Hematopoietic multipotent progenitor cell treated with erythropoietin and hydrocortisone succinate and interleukin-3 and kit ligand, for 15 days (in vitro differentiated cells): ENCODE measurements at regions not wholly inside any gene's neighbourhood (a gene's known extent, or its start where the extent isn't known, plus 50 kb on each side); places are given as distances from the start of the nearest gene placed in this dataset.

Source experiments
- DNase-seq: peaks from one replicate; pipeline ENCODE4 v3.0.0-alpha.2; 2015; ENCODE audit warnings: low spot score

GRCh38 chr11:25970726-25971508 lies 361.0 kb upstream of the ANO3 start:
- DNase-seq = no peak

GRCh38 chr11:25980091-25980490 lies 351.8 kb upstream of the ANO3 start:
- no peak for DNase-seq

DNA sequence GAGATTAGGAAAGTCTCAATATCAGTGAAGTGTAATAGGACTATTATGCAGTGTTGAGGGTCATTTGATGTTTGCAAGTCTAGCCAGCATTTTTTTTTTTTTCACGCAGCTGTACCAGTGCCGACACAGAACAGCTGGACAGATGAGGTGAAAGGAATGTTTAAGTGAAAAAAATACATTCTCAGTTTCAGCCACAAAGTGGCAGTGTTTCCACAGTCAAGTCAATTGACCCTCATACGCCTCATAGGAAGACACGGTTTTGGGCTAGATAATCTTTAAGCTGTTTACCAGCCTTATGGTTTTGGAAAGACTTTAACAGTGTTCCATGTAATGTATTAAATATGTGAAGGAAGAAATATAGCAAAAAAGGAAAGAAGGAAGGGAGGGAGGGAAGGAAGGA lies 349.9 kb upstream of the ANO3 start:
- no peak for DNase-seq

GRCh38 chr11:25983280-25983679 lies 348.6 kb upstream of the ANO3 start:
- DNase-seq = no peak

DNA sequence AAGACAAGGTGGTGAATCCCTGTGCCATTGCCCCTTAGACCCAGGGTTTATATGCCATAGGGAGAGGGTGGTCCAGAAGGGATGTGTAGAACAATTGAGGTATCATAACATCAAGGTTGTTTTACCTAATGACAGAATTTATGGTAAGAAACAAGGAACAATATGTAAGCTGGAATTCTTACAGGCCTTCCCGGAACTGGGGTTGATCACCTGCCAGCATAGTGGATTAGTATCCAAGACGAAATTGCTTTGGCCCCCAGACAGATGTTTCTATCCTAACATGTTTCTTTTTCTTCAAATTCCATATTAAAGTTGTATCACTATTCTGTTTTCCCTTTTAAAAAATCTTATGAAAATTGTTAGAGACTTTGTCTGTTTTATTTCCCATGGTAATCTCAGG lies 343.8 kb upstream of the ANO3 start:
- no peak for DNase-seq

GRCh38 chr11:25990406-25990805 lies 341.5 kb upstream of the ANO3 start:
- no peak for DNase-seq

- no peak for DNase-seq
These were observed 340.5 kb upstream of the ANO3 start for GRCh38 chr11:25991476-25991875.

DNA sequence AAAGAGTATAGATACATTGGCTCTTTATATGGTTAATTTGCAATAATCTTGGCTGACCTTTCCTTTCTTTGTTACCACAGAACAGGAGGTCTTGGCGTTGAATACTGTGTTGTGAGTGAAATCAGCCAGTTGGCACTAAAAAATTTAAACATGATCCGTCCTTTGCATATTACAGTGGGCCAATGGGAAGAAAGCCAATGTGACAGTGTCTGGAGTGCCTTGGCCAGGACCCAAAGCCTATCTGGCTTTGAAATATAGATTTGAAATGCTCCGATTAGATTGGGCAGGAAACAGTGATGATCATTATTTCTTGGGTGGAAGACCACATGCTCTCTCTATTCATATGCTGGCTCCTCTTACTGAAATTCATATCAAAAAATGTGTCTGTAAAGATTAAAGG lies 339.6 kb upstream of the ANO3 start:
- DNase-seq = no peak

GRCh38 chr11:25993016-25993415 lies 338.9 kb upstream of the ANO3 start:
- no peak for DNase-seq

DNA sequence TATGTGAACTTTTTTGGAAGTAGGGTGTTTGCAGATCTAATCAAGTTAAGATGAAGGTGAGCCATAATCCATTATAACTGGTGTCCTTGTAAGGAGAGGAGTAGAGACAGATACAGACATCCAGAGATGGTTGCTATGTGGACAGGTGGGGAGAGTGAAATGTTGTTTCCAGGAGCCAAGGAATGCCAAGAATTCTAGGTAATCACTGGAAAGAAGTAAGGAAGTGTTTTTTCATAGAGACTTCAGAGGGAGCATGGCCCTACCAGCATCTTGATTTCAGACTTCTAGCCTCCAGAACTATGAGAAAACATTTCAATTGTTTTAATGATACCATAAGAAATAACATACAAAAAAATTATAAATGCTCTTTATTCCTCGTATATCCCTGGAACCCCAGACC lies 320.5 kb upstream of the ANO3 start:
- no peak for DNase-seq

GRCh38 chr11:26014456-26015115 lies 317.3 kb upstream of the ANO3 start:
- no peak for DNase-seq

GRCh38 chr11:26017322-26017860 lies 314.5 kb upstream of the ANO3 start:
- no peak for DNase-seq

DNA sequence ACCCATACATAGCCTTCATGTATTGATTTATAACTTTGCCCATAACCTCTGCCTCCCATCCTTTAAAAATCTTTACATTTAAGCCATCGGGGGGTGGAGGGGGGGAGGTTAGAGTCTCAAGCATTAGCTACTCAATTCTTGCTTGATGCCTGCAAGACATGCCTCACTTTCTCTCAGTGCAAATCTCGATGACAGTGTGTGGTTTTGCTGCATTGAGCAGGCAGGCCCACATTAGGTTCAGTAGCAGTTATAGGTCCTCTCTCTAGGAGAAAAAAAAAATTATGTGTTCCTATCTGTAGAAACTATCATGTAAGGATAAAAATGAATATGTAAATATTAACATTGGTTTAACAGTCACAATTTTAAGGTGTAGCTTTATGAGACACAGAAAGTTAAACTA lies 314.0 kb upstream of the ANO3 start:
- no peak for DNase-seq

DNA sequence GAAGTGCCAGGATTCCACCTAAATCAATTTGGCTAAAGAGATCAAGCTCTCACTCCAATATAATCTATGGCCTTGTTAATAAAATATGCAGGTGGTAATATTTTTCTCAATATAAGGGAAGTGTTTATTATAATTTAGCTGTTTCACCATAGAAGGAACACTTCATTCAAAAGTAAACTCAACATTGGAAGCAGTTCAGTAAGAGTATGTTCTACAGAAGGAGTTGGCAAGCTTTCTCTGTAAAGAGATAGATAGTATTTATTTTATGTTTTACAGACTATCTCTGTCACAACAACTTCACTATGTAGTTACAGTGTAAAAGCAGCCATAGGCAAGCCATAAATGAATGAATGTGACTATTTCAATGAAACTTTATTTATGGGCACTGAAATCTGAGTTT lies 313.6 kb upstream of the ANO3 start:
- DNase-seq = no peak

DNA sequence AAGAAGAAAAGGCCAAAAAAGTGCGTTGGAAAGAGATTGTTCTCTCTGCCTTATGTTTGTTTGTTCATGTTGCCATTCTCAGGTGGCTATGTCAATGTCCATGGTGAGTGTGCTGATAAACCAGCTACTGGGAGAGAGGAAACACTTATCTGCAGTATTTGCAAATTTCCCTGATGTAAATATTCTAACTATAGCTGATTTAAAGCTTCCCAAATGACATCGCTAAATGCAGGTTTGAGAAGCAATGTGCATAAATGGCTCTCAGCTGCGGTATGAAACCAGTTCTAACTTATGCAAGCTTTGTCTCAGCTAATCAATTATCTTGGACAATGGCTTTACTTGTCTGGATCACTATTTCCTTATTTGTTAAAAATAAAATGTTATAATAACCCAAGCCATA lies 312.5 kb upstream of the ANO3 start:
- no peak for DNase-seq

GRCh38 chr11:26021017-26021416 lies 310.9 kb upstream of the ANO3 start:
- no peak for DNase-seq

GRCh38 chr11:26023057-26023456 lies 308.9 kb upstream of the ANO3 start:
- no peak for DNase-seq

DNA sequence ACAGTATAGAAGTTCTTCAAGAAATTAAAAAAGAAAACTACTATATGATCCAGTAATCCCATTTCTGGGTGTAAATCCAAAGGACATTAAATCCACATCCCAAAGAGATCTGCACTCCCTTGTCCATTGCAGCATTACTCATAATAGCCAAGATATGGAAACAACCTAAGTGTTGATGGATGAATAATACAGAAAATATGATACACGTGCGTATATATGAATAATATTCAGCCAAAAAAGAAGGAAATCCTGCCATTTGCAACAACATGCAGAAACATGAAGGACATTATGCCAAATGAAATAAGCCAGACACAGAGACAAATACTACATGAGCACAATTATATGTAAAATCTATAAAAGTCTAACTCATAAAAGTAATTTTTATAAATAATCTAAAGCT lies 306.3 kb upstream of the ANO3 start:
- DNase-seq = no peak

DNA sequence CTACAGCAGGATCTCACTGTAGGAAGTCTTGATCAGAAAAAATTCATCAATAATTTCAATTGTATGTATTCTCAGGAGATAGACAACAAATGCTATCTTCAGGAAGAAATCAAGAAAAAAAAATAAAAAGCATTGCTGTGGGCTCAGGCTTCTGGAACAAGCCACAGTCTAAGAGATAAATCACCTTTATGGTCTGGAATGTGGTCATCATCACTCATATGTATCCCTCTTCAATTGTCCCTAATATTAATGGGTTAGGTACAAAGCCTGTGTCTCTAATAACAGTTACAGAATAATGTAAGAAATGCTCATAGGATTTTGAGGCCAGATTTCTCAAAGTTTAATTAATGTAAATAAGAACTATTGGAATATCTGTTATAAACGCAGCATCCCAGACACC lies 305.9 kb upstream of the ANO3 start:
- no peak for DNase-seq

- DNase-seq = no peak
These were observed 304.0 kb upstream of the ANO3 start for GRCh38 chr11:26027887-26028286.

DNA sequence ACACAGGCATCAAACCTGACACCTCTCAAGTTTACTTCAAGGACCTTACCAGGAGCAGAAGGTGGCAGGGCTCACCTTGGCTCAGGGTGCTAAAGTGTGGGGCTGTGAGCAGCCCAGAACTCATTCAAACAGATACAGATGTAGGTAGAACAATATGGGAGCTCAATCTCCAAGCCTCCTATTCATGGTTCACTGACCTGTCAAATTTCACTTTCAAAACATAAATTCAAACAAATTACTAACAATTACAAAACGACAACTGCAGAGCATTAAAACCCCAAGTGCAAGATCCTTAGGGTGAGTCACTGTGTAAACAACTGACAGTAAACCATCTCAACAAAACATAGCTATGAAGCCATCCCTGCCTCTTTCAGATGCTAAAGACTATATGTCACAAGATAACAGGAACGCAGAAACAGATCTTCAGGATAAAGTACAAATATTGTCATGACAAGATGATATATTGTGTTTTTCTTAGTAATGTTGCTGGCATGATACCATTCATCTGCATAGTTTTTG lies 303.5 kb upstream of the ANO3 start:
- DNase-seq = no peak

DNA sequence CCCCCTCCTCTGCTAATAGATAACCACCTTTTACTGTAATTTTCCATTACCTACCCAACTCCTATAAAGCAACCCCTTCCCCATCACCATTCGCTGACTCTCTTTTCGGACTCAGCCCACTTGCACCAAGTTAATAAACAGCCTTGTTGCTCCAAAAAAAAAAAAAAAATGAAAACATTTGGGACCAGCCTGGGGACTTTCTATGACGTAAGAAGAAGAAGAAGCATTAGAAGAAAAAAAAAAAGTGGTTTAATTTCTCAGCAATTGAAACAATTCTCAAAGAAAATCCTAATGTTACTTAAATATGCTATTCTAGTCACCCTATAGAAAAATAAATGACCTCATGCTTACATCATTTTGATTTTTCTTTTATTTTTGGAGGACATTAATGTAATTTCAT lies 301.5 kb upstream of the ANO3 start:
- DNase-seq = no peak

DNA sequence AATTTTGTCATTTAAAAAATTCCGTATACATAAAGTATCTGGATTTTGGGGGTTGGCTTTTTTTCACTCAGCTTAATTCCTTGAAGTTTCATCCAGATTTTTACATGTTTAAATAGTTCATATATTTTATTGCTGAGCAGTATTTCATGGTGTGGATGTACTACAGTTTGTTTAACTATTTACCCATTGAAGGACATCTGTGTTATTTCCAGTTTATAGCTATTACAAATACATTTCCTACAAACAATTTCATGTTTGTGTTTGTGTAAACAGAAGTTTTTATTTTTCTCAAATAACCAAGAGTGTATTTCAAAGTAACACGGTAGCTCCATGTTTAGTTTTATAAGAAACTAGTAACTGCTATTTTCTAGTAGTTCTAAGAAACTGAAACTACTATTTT lies 299.7 kb upstream of the ANO3 start:
- no peak for DNase-seq
